ENCODE measurements at regions not wholly inside any gene's neighbourhood (a gene's known extent, or its start where the extent isn't known, plus 50 kb on each side); places are given as distances from the start of the nearest gene placed in this dataset.
A peak's percentile ranks its signal among the peaks of the same experiment; 100 is the strongest.

DNA sequence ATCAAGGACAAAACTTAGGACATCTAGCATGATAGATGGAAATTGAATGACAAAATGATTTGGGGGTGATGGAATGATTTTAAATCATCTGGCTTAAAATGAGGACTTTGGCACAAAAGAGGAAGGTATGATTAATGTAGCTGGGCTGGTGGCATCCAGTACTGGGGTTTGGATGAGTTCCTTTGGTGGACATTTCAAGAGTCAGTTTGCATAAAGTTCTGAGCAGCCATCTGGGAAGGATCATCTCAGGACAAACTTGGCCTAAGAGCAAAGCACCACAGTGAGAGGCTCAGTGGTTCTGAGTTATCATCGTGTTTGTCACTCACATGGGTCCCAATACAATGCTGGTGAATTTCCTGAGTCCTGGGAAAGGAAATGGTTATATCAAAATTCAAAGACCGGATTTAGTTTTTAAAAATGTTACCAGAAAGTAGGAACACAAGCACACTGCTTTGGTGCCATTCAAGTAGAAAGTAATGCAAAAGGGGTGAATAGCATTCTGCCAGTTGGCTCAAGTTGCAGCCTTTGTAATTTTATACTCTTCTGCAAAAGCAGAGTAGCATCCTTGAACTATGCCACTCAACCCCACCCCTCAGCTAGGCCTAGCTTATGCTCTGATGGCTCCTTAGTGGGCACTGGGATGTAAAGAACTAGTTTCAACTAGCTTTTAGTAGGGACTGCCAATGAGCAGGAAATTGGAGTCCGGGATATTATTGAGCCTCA is 219.0 kb downstream of the COG6 start:
- intact Hi-C loops (cut with DNase I): no loop called here
- no peak overlapping the region for H3K4me3 ChIP-seq
- H3K27ac ChIP-seq: peak overlapping the region in 1 of 10 donors; percentile 65
- ATAC-seq (peak in 4 of 8 donors; percentile 12 to 50 (median 28)), DNase-seq (no peak)
- TF ChIP-seq CTCF (IDR thresholded peaks at IDR 0.05): no peak
- H3K27me3 ChIP-seq: no peaks in the 10 kb centered on the region
- H3K4me1 ChIP-seq: peaks cover 0 to 44% (median 31%) of the 10 kb centered on the region in 9 donors
- WGBS, 2 donors: 54 to 62% methylated on average over 3 of the region's 3 CpGs
- peaks cover 0 to 8% (median 0%) of the 10 kb centered on the region in 11 donors for H3K9me3 ChIP-seq
- no peaks in the 10 kb centered on the region for H3K36me3 ChIP-seq

- H3K27ac ChIP-seq: peak overlapping the region in 4 of 10 donors; percentile 0 to 65 (median 23)
- no peak for TF ChIP-seq CTCF (IDR thresholded peaks at IDR 0.05)
- H3K4me3 ChIP-seq: no peak overlapping the region
- DNase-seq (no peak), ATAC-seq (peak in 7 of 8 donors; percentile 23 to 61 (median 44))
- WGBS, 2 donors: 60 to 65% methylated on average over 9 of the region's 9 CpGs
- H3K4me1 ChIP-seq: peaks cover 0 to 45% (median 32%) of the 10 kb centered on the region in 9 donors
- no peaks in the 10 kb centered on the region for H3K36me3 ChIP-seq
- no peaks in the 10 kb centered on the region for H3K27me3 ChIP-seq
- intact Hi-C loops (cut with DNase I): no loop called here
- peaks cover 0 to 8% (median 0%) of the 10 kb centered on the region in 11 donors for H3K9me3 ChIP-seq
Observed at GRCh38 chr13:39875111-39875987, 219.9 kb downstream of the COG6 start.

- no peak for TF ChIP-seq CTCF (IDR thresholded peaks at IDR 0.05)
- DNase-seq: no peak
- ATAC-seq: no peak
- WGBS, 2 donors: 94% methylated on average over 3 of the region's 3 CpGs
- Histone ChIP-seq H3K4me3 (no peak overlapping the region), H3K9me3 (no peaks in the 10 kb centered on the region), H3K4me1 (peaks cover 0 to 45% (median 32%) of the 10 kb centered on the region in 9 donors), H3K27ac (peak overlapping the region in 2 of 10 donors; percentile 20 to 65), H3K36me3 (no peaks in the 10 kb centered on the region), H3K27me3 (no peaks in the 10 kb centered on the region)
- intact Hi-C loops (cut with DNase I): no loop called here
Observed at GRCh38 chr13:39876258-39876657, 220.8 kb downstream of the COG6 start.

DNA sequence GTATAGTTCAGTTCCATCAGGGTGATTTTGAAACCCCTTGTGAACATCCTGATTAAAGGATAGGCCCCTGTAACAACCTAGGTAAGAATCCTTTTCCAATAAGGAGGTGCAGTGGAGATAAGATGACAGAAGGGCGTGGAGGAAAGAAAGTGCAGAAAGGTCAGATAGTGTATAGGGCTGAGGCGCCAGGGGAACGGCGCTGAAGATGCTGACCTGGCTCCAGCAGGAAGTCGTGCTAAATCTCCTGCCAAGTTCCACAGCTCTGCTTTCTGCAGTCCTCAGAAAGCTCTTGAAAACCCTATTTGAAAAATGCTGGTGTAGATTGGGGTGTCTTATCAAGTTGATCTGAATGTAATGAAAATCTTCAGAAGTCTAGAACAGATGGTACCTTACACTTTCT is 221.7 kb downstream of the COG6 start:
- Histone ChIP-seq H3K27me3 (no peaks in the 10 kb centered on the region), H3K36me3 (no peaks in the 10 kb centered on the region), H3K9me3 (peaks cover 0 to 6% (median 0%) of the 10 kb centered on the region in 11 donors), H3K4me3 (no peak overlapping the region), H3K4me1 (peaks cover 0 to 45% (median 32%) of the 10 kb centered on the region in 9 donors), H3K27ac (no peak overlapping the region)
- TF ChIP-seq CTCF (IDR thresholded peaks at IDR 0.05): no peak
- DNase-seq: no peak
- 22 to 24% methylated on average over 5 of the region's 5 CpGs for WGBS, 2 donors
- peak in 4 of 8 donors; percentile 22 to 38 (median 35) for ATAC-seq
- intact Hi-C loops (cut with DNase I): no loop called here

Measured in heart right ventricle (tissue), 16 donors.